ENCODE measurements at regions not wholly inside any gene's neighbourhood (a gene's known extent, or its start where the extent isn't known, plus 50 kb on each side); places are given as distances from the start of the nearest gene placed in this dataset.

DNA sequence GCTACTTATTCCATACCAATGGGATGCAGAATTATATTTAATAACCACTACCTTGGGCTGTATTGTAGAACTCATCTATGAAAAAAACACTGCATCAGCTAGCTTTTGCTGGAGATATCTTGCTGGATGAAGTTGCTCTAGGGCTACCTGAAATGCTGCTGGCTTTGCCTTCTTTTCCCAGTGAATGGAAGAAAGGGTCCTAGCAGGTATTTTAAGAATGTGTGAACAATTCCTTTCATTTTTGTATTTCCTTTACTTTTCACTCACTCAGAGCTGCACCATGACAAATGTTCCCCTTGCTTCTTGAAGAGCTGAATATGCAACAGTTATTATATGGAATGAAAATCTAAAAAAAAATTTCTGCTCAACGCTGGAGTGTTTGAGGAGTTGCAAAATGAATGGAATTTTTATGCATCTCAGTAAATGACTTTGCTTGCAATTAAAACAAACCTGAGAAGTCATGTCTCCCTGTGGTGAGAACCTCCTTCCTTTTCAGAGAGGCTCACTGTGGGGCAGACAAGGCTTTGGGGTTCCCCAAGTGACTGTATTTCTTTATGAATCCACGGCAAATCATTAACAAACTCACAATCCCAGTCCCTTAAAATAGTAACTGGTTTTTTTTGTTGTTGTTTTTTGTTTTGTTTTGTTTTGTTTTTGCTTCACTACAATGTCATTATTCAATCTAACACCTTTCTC lies 566.8 kb upstream of the KIRREL3 start:
- no peak overlapping the region for H3K4me3 ChIP-seq (ENCODE audit: low read depth, low read length)
- TF ChIP-seq CTCF (IDR thresholded peaks at IDR 0.05; ENCODE audit: low read depth, low read length): no peak

DNA sequence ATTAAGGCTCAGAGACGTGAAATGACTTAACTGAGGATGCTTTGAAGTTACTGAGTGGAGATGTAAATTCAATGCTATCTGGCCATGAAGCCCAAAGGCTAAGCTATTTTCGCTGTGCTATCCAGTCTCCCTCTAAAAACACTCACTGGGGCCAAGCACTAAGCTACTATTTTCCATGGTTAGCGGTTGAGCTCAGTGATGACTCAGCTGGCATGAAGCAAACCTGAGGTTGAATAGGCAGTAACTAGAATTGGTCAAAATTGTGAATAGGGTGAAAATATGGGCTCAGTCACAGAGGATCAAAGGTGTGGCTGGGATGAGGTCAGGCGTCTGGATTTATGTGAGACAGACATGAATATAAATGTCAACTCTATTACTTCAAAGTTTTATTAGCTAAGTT lies 564.2 kb upstream of the KIRREL3 start:
- no peak for TF ChIP-seq CTCF (IDR thresholded peaks at IDR 0.05; ENCODE audit: low read depth, low read length)
- H3K4me3 ChIP-seq (ENCODE audit: low read depth, low read length): no peak overlapping the region

GRCh38 chr11:127559978-127560377 lies 559.4 kb upstream of the KIRREL3 start:
- H3K4me3 ChIP-seq (ENCODE audit: low read depth, low read length): no peak overlapping the region
- TF ChIP-seq CTCF (IDR thresholded peaks at IDR 0.05; ENCODE audit: low read depth, low read length): no peak

GRCh38 chr11:127552446-127552845 lies 551.9 kb upstream of the KIRREL3 start:
- no peak for TF ChIP-seq CTCF (IDR thresholded peaks at IDR 0.05; ENCODE audit: low read depth, low read length)
- H3K4me3 ChIP-seq (ENCODE audit: low read depth, low read length): no peak overlapping the region

- no peak overlapping the region for H3K4me3 ChIP-seq (ENCODE audit: low read depth, low read length)
- TF ChIP-seq CTCF (IDR thresholded peaks at IDR 0.05; ENCODE audit: low read depth, low read length): no peak
Observed at GRCh38 chr11:127531167-127531566, 530.6 kb upstream of the KIRREL3 start.

GRCh38 chr11:127528297-127528696 lies 527.7 kb upstream of the KIRREL3 start:
- TF ChIP-seq CTCF (IDR thresholded peaks at IDR 0.05; ENCODE audit: low read depth, low read length): no peak
- no peak overlapping the region for H3K4me3 ChIP-seq (ENCODE audit: low read depth, low read length)

DNA sequence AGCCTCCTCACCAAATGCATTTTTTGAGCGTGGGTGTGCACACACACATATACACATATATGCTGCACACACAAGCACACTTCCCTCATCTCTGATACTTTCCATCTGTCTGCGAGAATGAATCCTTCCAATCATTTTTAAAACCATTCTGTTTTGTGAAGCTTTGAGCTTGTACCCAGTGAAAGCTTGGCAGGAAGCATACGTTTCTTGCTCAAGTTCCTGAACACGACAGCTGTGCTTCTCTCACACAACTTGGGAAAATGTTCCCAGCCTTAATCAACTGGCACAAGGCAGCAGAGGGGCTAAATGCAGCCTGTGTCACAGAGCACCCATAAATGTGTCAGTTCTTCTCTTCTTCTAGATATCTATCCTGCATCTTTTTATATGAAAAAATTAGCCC lies 524.0 kb upstream of the KIRREL3 start:
- H3K4me3 ChIP-seq (ENCODE audit: low read depth, low read length): no peak overlapping the region
- TF ChIP-seq CTCF (IDR thresholded peaks at IDR 0.05; ENCODE audit: low read depth, low read length): no peak

Measured in WI38 (cell line).